CD4-positive, alpha-beta T cell treated with Interleukin-12 subunit alpha and Interleukin-12 subunit beta, for 1 hour (primary cell): ENCODE measurements at regions not wholly inside any gene's neighbourhood (a gene's known extent, or its start where the extent isn't known, plus 50 kb on each side); places are given as distances from the start of the nearest gene placed in this dataset.

Experiments used
- DNase-seq: peaks from one replicate; pipeline ENCODE4 v3.0.0-alpha.2; 2020

DNA sequence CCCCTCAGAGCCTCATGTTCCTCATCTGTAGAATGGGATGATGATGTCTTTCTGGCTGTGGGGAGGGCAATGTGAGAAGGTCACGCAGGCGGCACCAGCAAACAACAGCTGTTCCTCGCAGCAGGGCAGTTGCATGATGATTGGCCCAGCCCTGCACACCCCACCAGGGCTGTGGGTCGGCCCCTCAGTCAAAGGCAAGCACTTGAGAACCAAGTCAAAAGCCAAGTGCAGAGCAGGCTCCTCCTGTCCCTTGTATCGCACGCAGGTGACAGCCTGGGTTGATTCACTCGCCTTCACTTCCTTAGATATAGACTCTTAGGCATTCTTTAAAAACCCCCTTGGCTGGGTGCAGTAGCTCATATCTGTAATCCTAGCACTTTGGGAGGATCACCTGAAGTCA, 191.9 kb upstream of the C1orf174 start:
- DNase-seq = no peak

DNA sequence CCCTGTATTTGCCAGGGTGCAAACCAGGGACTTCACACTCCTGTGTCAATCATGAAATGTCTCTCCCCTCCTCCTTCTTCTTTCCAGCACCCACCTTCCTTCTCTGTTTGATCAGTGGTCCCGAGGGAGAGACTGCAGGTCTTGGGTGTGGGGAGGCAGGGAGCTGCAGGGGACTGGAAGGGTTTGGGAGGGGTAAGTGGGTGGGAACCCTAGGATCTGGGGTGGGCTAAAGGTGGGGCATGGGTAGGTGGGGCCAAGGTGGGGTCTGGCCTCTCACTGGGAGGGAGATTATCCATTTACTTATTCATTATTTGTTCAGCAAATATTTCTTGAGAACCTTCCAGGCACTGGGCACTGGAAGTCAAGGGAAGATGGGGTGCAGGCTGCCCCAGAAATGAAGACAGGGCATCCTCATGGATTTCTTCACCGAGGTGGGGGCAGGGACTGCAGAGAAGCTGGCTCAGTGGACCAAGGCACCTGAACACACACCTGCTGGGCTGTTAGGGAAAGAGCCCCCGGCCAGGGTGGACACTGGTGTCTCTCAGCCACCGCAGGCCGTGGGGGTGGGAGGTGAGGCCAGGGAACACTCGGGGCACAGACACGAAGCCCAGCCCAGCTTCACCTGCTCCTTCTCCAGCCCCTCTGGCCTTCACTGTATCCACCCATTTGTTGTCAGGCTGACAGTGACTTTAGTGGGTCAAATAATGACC, 193.9 kb upstream of the C1orf174 start:
- no peak for DNase-seq

DNA sequence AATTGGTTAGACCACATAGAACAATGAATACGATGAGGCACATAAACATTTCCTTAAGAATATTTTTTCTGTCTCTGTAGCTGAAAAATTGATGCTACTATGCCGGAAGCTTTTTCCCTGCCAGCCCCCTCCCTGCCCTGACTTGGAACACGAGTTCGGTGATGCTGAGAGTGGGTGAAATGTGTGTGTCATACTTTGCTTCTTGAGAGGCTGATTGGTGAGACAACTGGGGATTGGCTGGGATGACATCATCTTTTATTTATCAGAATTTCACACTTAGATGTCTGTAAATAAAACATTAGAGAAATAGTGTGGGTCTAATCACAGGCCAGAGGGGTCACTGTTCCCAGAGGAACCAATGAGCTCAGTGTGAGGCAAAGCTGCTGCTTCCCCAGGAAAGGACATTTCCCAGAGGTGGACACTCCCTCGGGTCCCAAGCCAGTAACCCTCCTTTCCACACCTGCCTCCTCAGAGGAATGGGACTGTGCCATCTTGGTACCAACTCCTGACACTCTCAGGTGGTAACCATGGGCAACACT, 195.4 kb upstream of the C1orf174 start:
- no peak for DNase-seq

DNA sequence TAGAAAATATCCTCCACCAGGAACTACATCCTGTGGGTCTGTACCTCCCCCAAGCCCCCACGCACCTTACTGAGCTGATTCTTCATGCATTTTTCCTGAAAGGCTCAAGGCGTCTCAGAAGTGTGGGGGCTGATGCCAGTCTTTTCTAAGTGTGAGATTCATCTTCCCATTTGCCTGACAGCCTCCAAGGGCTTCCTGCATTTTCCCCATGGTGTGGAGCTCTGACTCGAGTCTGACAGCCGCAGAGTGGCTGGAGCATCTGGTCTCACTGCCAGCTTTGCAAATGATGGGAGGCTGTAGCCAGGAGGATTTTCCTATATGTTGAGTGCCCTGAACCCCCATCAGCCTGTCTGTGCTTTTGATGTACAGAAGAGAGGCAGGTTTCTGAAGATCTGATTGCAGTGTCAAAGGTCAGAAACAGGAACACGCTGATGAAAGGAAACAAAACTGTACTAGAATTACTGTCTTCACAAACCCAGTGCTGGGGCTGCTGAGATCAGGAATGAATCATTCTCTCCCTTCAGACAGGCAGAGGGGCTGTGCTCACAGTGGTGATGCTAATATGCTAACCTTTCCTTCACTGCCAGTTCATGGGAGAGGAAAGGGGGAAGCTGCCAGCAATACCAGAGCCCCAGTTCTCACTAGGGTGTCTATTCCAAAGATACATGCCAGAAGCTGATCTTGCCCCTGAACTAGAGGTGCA, 201.5 kb upstream of the C1orf174 start:
- DNase-seq = no peak

DNA sequence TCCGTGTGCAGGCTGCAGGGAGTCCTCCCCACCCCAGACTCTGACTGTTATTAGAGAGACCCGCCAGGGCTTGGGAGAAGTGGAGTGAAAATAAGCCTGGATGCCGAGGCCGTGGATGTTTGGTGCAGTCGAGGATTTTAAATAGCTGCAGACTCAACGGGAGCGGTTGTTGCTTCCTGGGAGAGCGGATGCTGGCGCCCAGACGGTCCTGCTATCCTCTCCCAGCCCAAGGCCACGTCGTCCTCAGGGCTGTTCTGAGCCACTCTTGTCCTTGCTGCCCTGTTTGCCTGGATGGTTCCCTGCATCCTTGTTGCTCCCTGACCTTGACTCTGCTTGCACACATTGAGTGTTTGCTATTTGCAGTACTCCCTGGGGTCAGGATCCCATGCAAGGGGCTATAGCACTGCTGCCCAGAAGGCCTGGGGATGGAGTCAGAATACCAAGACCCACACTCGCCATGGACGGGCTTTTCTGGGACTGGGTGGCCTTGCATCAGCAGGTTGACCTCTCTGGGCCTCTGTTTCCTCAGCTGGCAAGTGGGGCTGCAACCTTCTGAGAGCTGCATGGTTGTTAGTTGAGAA, 205.3 kb upstream of the C1orf174 start:
- DNase-seq = no peak

DNA sequence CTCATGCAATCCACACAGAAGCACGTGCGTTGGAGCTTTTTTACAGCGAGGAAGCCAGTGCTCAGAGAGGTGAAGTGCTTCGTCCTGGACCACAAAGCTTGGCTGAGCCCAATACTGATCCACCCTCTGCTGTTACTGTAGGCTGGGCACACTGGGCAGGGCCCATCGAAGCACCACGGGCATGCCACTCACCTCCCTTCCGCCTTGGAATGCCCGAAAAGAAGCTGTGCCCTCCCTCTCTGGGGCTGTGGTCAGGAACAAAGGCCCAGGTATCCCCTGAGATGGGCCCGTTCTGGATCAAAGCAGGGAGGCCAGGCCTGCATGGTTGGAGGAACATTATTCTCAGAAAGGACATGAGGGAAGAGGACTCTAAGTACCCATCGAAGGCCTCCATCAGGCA, 206.7 kb upstream of the C1orf174 start:
- DNase-seq = no peak

DNA sequence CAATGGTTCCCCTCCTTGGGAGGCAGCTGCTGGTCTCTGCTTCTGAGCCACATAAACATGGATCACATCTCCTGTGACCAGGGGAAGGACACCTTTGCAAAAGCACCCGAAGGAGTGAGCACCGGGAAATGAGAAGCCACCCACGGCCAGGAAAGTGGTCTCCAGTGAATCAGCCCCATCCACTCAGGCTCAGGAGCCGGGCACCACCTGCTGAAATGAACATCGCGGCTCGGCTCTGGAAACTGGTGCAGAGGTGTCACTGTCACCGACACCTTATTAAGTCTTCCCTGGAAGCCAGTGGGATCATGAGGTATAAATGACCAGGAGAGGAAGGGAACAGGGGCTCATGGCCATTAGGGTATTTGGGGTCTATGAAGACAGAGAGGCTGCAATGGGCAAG, 207.2 kb upstream of the C1orf174 start:
- DNase-seq = no peak

DNA sequence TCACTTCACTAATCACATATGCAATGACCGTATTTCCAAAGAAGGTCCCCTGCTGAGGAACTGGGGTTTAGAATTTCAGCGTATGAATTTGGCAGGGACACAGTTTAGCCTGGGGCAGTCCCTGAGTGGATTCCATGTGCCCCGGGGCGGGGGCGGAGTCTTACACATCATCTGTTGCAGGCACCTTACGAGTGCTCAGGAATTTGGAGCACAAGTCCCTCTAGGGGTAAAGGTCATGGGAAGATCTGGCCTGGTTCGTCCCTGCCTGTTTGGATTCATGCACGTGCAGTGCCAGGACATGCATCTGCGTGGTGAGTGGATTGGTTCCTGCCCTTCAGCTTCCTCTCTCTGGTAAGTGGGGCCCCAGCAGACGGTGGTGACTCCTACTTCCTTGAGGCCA, 208.3 kb upstream of the C1orf174 start:
- no peak for DNase-seq

DNA sequence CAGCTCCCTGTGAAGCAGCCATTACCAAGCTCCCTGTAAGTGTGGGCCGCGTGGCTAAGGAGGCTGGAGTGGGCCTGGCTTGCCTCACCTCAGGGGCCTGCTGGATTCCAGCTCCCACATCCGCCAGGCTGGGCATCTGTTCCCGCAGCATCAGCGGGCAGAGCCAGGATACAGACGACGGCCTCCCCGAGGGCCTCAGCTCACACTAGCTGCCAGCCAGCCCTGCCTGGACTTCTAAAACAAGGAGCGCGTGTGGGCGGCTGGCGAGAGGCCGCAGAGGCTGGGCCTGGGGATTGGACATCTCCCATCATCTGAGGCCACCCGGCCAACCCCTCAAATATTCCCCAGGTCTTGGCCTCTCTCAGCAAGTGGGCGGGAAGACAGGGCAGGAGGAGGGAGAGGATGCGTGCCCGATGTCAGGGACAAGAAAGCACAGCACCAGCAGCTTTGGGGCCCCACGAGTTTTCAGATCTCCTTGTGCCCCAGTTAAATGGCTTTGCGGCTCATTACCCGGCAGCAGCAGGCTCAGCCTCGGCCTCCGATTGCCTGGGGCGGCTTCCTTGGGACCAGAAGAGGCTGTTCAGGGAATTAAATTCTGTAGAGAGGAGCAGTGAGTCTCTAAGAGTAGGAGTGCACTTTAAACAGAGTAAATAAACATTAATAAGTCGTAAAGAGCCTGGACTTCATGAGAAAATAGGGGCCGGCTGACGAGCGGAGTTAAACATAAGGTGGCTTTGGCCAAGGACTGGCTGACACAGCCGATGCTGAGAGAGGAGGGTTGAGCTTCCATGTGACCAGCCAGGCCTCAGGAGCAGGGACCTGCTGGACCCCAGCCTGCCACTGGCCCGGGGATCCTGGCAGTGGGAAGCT, 208.9 kb upstream of the C1orf174 start:
- DNase-seq = no peak

DNA sequence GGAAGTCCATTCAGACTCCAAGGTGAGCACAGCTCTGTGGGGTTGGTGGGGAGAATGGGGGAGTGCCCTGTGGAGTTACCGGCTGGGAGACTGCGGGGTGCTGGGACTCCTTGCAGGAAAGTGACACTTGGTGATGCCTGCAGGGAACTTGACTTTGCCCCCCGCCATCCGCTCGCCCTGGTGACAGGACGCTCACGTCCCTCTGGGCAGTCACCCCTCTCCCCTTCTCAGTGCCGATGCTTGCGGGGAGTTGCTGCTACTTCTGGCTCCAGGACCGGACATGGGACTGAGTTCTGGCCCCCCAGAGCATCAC, 209.5 kb upstream of the C1orf174 start:
- no peak for DNase-seq

DNA sequence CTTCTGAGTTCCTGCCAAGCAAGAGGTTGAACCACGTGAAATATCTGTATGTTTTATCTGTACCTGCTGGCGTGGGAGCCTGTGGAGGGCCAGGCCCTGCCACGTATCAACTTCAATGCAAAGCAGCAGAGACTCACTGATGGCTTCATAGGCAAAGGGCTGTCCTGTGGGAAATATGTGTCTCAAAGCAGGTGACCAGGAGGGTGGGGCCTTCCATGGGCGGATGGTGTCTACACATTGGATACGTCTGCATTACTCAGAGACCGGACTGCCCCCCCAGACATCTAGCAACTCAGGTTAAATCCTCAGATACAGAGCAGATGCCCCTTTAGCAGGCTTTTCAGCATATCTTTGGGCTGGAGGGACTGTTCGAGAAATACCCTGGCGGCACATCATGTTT, 210.8 kb upstream of the C1orf174 start:
- DNase-seq = no peak

DNA sequence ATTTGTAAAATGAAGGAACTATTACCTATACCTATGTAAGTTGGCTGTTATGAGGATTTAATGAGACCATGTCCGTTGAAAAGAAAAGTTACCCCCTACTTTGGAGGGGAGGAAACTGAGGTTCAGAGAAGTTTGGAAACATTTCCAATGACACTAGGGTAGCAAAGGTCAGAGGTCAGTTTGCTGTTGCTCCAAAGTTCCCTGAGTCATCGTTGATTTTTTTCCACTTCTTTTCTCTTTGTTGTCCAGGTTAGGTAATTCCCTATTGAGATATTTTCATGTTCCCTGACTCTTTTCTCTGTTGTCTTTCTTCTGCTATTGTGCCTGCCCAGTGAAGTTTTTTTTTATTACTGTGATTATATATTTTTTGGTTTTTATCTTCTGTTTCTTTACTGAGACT, 213.8 kb upstream of the C1orf174 start:
- no peak for DNase-seq

DNA sequence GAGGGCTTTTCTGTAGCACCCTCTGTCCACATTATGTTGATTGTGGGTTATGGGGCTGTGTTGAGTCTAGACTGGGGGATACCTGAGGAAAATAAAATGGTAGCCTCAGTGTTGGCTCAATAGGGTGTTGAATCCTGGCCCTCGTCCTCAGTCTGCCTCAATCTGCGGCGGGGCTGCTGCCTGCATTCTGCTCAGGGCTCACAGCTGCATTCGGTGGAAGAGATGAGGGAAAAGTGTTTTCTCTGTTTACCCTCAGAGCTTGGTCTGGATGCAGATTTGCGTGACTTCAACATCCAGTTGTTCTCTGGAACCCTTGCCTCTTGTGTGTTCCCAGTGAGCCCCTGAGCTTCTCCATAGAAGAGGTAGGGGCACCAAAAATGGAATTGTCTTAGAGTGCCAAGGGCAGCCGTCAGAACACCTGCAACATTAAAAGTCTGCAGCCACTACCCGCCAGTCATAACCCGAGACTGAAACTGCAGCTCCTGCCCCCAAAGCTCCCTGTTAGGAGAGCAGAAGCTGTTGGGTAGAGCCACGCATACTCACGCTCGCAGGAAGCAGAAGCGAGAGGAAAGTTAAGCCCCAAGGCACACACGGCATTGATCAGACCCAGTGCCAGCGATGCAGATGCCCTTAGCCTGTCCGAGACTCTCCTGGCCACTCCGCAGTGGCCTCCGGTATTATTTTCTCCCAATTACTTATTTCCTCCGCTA, 215.3 kb upstream of the C1orf174 start:
- DNase-seq = no peak

DNA sequence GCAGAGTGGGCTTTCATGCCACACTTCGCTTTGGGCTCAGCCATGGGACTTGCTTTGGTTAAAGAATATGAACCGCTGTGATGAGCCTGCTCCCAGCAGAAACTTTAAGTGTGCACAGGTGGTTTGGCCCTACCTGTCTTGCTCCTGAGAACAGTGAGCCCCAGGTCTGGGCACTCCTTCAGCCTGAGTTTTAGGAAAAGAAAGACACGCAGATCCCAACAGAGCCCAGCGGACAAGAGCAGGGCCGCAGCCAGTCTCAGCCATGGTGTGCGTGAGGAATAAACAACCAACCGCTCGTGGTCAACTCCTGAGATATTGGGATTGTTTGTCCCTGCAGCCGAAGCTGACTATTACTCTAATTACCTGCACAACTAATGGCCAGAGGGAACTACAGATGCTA, 217.1 kb upstream of the C1orf174 start:
- DNase-seq = no peak

DNA sequence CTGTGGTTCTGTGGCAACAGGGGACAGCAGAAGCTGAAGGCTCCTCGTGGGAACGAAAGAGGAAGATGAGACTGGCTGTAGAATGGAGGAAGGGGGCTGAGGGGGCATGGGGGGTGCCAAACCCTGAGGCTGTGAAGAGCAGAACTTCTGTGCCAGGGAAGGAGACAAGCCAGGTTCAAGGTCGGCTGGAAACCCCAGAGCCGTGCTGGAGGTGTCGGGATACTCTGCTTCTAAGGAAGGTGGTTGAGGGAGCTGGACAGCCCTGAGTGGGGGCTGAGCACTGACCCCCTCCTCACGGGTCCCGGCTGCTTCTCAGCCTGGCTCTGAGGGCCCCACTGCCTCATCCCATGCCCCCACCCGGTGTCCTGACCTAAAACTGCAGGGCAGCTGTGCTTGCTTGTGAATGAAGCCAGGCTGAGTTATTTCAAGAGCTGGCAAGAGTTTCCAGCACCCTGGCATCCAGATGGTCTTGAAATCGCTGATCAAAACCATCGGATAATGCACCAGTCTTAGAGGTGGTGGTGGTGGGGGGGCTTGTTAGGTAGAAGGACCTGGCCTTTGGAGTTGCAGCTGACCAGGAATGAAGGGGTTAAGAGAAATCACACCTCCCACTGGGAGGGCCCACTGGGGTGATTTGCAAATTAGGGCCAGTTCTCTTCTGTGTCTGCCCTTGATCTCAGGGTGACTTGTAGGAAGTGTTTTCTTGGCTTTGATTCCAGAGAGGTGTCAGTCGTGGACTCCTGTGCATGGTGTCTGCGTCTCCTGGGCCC, 218.9 kb upstream of the C1orf174 start:
- no peak for DNase-seq

DNA sequence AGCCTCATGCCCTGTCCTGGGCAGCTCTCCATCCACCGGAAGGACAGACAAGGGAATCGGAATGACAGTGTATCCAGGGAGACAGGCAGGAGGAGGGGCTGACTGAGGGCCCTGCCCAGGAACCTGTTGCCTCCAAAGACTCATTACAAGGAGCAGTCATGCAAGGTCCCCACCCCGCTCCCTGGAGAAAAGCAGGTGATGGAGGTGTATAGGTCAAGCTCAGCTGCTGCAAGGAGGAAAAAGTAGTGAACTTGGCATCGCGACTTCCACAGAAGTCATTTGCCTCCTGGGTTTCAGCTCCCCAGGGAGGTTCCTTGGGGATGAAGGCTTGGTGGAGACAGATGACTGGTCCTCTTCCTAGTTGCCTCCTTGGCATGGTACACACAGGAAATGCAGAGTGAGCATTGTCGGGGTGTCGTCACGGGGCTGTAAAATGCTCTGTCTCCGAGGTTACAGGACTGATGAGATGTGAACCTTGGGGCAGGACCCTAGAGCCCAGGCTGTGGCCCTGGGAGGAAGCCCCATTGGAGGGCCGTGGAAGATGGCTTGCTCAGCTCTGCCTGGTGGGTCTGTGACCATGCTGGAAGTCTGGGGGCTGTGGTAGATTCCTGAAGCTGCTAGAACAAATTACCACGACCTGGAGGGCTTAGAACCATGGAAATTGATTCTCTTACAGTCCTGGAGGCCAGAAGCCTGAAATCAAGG, 219.6 kb upstream of the C1orf174 start:
- no peak for DNase-seq

DNA sequence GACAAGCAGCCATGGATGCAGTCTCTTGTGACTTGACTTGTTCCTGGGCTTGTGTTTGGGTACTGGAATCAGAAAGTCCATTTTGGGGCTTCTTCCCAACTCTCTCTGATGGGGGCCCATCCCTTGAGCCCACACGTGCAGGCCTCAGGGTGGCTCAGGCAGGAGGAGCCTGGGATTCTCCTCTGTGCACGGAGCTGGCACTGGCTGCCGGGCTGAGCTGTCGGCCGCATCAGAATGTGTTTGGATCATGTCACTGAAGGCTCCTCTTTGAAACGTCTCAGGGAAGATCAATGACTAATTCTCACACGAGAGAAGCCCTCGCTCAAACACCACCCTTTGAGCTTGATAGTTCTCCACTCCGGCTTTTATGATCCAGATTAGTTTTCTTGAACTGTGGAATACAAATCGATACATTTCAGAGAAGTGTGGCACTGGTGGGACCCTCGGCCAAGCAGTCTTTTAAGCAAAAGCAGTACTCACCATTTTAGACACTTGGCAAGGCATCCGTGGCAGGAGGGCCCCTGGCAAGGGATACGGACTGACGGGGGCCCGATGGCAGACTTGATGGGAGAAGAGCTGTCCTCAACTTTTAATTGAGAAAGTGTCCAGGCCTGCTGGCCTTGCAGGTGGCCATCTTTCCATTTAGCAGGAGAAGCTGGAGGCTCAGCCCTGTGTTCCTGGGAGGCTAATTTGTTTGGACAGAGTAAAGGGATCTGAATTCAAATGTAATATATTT, 220.7 kb upstream of the C1orf174 start:
- no peak for DNase-seq

DNA sequence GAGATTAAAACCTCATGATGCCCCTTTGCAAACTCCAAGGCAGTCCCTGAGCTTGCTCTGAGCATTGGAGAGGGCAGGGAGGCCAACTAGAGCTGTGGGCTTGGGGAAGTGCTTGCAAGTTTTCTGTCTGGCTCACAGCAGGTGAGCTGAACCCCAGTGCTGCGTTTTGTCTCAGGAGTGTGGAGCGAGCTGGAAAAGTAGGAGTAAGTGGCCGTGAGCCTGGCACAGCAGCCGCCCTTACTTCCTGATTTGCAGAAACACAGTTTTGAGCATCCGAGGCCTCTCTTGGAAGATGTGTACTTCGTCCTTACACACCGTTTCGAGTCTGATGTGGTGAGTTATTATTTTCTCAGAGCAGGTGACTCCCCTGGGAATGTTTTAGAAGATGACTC, 221.2 kb upstream of the C1orf174 start:
- DNase-seq = no peak

DNA sequence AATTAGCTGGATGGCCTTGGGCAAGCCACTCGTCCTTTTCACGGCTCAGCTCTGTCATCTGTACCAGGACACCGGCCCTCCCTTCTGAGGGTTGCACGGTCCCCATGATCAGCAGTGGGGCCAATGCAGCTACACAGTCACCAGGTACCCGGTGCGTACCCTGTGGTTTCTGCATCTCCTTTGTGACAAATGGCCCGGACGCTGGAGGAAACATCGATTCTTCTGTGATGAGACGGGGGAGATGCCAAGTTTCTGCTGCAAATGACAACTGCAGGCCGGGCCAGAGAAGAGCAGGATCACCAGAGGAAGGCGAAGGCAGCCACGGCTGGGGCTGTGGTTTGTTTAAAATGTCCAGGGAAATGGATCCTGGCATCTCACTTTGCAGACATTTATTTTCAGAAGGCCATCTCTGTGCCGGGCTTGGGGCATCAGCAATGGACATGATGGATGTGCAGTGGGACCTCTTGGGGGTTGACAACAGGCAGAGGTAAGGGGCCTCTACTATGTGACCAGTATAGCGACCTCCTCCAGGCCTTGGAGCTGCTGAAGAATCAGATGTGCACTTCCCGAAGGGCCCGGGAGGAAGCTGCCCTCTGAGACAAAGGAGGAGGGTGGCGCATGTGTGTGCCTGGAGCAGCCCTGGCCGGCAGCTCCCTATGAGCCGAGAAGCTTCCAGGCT, 221.9 kb upstream of the C1orf174 start:
- no peak for DNase-seq
